ENCODE measurements at regions not wholly inside any gene's neighbourhood (a gene's known extent, or its start where the extent isn't known, plus 50 kb on each side); places are given as distances from the start of the nearest gene placed in this dataset.

DNA sequence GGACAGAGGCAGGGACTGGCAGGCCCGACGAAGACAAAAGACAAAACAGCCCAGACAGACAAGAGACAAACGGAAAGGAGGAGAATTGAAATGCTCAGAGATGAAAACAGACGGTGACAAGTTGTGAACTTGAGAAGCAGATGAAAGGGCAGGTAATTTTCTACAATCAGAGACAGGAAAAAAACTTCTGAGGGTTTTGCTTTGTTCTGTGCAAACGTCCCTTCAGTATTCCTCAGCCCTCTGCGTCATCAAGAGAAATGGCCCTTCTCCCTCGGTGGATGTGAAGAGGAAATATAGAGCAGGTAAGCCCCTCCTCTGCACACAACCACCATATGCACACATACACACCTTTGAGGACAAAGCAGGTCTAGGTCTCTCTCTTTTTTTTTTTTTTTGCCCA, 206.6 kb downstream of the UACA start:
- no peaks in the 10 kb centered on the region for H3K9me3 ChIP-seq
- H3K27me3 ChIP-seq: no peaks in the 10 kb centered on the region
- no peaks in the 10 kb centered on the region for H3K36me3 ChIP-seq
- H3K4me3 ChIP-seq: no peak overlapping the region
- DNase-seq (ENCODE audit: extremely low spot score in 2 of 2): no peak
- no peak overlapping the region for H3K27ac ChIP-seq
- TF ChIP-seq, protein P1, sequence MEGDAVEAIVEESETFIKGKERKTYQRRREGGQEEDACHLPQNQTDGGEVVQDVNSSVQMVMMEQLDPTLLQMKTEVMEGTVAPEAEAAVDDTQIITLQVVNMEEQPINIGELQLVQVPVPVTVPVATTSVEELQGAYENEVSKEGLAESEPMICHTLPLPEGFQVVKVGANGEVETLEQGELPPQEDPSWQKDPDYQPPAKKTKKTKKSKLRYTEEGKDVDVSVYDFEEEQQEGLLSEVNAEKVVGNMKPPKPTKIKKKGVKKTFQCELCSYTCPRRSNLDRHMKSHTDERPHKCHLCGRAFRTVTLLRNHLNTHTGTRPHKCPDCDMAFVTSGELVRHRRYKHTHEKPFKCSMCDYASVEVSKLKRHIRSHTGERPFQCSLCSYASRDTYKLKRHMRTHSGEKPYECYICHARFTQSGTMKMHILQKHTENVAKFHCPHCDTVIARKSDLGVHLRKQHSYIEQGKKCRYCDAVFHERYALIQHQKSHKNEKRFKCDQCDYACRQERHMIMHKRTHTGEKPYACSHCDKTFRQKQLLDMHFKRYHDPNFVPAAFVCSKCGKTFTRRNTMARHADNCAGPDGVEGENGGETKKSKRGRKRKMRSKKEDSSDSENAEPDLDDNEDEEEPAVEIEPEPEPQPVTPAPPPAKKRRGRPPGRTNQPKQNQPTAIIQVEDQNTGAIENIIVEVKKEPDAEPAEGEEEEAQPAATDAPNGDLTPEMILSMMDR (IDR thresholded peaks at IDR 0.05): no peak
- TF ChIP-seq POLR2A (IDR thresholded peaks at IDR 0.05) (no peak), POLR2AphosphoS5 (IDR thresholded peaks at IDR 0.05; ENCODE audit: insufficient read depth in 1 of 2, low read depth in 1 of 2) (no peak)
- intact Hi-C loops (cut with DNase I): no loop called here
- H3K4me1 ChIP-seq: peaks cover 12% of the 10 kb centered on the region

GRCh38 chr15:70556151-70556741, 207.1 kb downstream of the UACA start:
- Histone ChIP-seq H3K27me3 (no peaks in the 10 kb centered on the region), H3K4me3 (no peak overlapping the region), H3K4me1 (peaks cover 12% of the 10 kb centered on the region), H3K36me3 (no peaks in the 10 kb centered on the region), H3K27ac (no peak overlapping the region), H3K9me3 (no peaks in the 10 kb centered on the region)
- intact Hi-C loops (cut with DNase I): no loop called here
- DNase-seq (ENCODE audit: extremely low spot score in 2 of 2): no peak
- TF ChIP-seq, protein P1 (IDR thresholded peaks at IDR 0.05): no peak
- no peak for TF ChIP-seq POLR2AphosphoS5 (IDR thresholded peaks at IDR 0.05; ENCODE audit: insufficient read depth in 1 of 2, low read depth in 1 of 2)
- TF ChIP-seq POLR2A (IDR thresholded peaks at IDR 0.05): no peak

- Histone ChIP-seq H3K9me3 (no peaks in the 10 kb centered on the region), H3K27ac (no peak overlapping the region), H3K36me3 (no peaks in the 10 kb centered on the region), H3K4me1 (peaks cover 12% of the 10 kb centered on the region), H3K4me3 (no peak overlapping the region), H3K27me3 (no peaks in the 10 kb centered on the region)
- intact Hi-C loops (cut with DNase I): no loop called here
- DNase-seq (ENCODE audit: extremely low spot score in 2 of 2): no peak
- no peak for TF ChIP-seq POLR2A (IDR thresholded peaks at IDR 0.05)
- no peak for TF ChIP-seq POLR2AphosphoS5 (IDR thresholded peaks at IDR 0.05; ENCODE audit: insufficient read depth in 1 of 2, low read depth in 1 of 2)
- TF ChIP-seq, protein P1 (IDR thresholded peaks at IDR 0.05): no peak
Measured at GRCh38 chr15:70555713-70556112, 207.6 kb downstream of the UACA start.

GRCh38 chr15:70547846-70548487, 215.4 kb downstream of the UACA start:
- no peak for DNase-seq (ENCODE audit: extremely low spot score in 2 of 2)
- Histone ChIP-seq H3K4me3 (no peak overlapping the region), H3K36me3 (no peaks in the 10 kb centered on the region), H3K27me3 (no peaks in the 10 kb centered on the region), H3K4me1 (no peaks in the 10 kb centered on the region), H3K9me3 (no peaks in the 10 kb centered on the region), H3K27ac (no peak overlapping the region)
- intact Hi-C loops (cut with DNase I): no loop called here
- TF ChIP-seq, protein P1 (IDR thresholded peaks at IDR 0.05): no peak
- TF ChIP-seq POLR2A (IDR thresholded peaks at IDR 0.05): no peak
- TF ChIP-seq POLR2AphosphoS5 (IDR thresholded peaks at IDR 0.05; ENCODE audit: insufficient read depth in 1 of 2, low read depth in 1 of 2): no peak

GRCh38 chr15:70545526-70545925, 217.8 kb downstream of the UACA start:
- TF ChIP-seq POLR2A (IDR thresholded peaks at IDR 0.05): no peak
- TF ChIP-seq POLR2AphosphoS5 (IDR thresholded peaks at IDR 0.05; ENCODE audit: insufficient read depth in 1 of 2, low read depth in 1 of 2): no peak
- TF ChIP-seq, protein P1 (IDR thresholded peaks at IDR 0.05): no peak
- no peaks in the 10 kb centered on the region for H3K36me3 ChIP-seq
- H3K27me3 ChIP-seq: no peaks in the 10 kb centered on the region
- H3K4me1 ChIP-seq: no peaks in the 10 kb centered on the region
- no peak overlapping the region for H3K4me3 ChIP-seq
- intact Hi-C loops (cut with DNase I): no loop called here
- H3K27ac ChIP-seq: no peak overlapping the region
- H3K9me3 ChIP-seq: no peaks in the 10 kb centered on the region
- no peak for DNase-seq (ENCODE audit: extremely low spot score in 2 of 2)
